ENCODE measurements at regions not wholly inside any gene's neighbourhood (a gene's known extent, or its start where the extent isn't known, plus 50 kb on each side); places are given as distances from the start of the nearest gene placed in this dataset.
A peak's percentile ranks its signal among the peaks of the same experiment; 100 is the strongest.

GRCh38 chr2:128692895-128693742, 374.5 kb upstream of the HS6ST1 start:
- WGBS: 93% methylated on average over 15 of the region's 15 CpGs
- Histone ChIP-seq H3K27me3 (ENCODE audit: control insufficient read depth in 2 of 2, insufficient read depth in 1 of 2, low read length in 1 of 2) (no peaks in the 10 kb centered on the region), H3K4me1 (ENCODE audit: control insufficient read depth in 2 of 2, insufficient read depth in 2 of 2, low read length in 2 of 2) (peaks cover 4 to 30% of the 10 kb centered on the region in 2 donors), H3K36me3 (ENCODE audit: control insufficient read depth in 2 of 2, insufficient read depth in 2 of 2, low read length in 1 of 2) (no peaks in the 10 kb centered on the region), H3K27ac (ENCODE audit: low read depth in 1 of 2, low read length in 1 of 2) (no peak overlapping the region), H3K4me3 (ENCODE audit: low read length in 2 of 2) (no peak overlapping the region), H3K9me3 (ENCODE audit: control insufficient read depth in 2 of 2, insufficient read depth in 1 of 2, low read length in 1 of 2) (no peaks in the 10 kb centered on the region)
- DNase-seq (ENCODE audit: low read depth in 6 of 9, low spot score in 9 of 9): no peak

- WGBS: 82% methylated on average over 7 of the region's 7 CpGs
- H3K4me1 ChIP-seq (ENCODE audit: control insufficient read depth in 2 of 2, insufficient read depth in 2 of 2, low read length in 2 of 2): peaks cover 4 to 26% of the 10 kb centered on the region in 2 donors
- H3K4me3 ChIP-seq (ENCODE audit: low read length in 2 of 2): no peak overlapping the region
- H3K36me3 ChIP-seq (ENCODE audit: control insufficient read depth in 2 of 2, insufficient read depth in 2 of 2, low read length in 1 of 2): no peaks in the 10 kb centered on the region
- H3K27me3 ChIP-seq (ENCODE audit: control insufficient read depth in 2 of 2, insufficient read depth in 1 of 2, low read length in 1 of 2): no peaks in the 10 kb centered on the region
- DNase-seq (ENCODE audit: low read depth in 6 of 9, low spot score in 9 of 9): no peak
- no peak overlapping the region for H3K27ac ChIP-seq (ENCODE audit: low read depth in 1 of 2, low read length in 1 of 2)
- no peaks in the 10 kb centered on the region for H3K9me3 ChIP-seq (ENCODE audit: control insufficient read depth in 2 of 2, insufficient read depth in 1 of 2, low read length in 1 of 2)
Observed at GRCh38 chr2:128693743-128694029, 375.0 kb upstream of the HS6ST1 start.

GRCh38 chr2:128695646-128696220, 377.1 kb upstream of the HS6ST1 start:
- H3K9me3 ChIP-seq (ENCODE audit: control insufficient read depth in 2 of 2, insufficient read depth in 1 of 2, low read length in 1 of 2): no peaks in the 10 kb centered on the region
- H3K27ac ChIP-seq (ENCODE audit: low read depth in 1 of 2, low read length in 1 of 2): no peak overlapping the region
- no peak for DNase-seq (ENCODE audit: low read depth in 6 of 9, low spot score in 9 of 9)
- no peaks in the 10 kb centered on the region for H3K36me3 ChIP-seq (ENCODE audit: control insufficient read depth in 2 of 2, insufficient read depth in 2 of 2, low read length in 1 of 2)
- no peak overlapping the region for H3K4me3 ChIP-seq (ENCODE audit: low read length in 2 of 2)
- H3K27me3 ChIP-seq (ENCODE audit: control insufficient read depth in 2 of 2, insufficient read depth in 1 of 2, low read length in 1 of 2): no peaks in the 10 kb centered on the region
- H3K4me1 ChIP-seq (ENCODE audit: control insufficient read depth in 2 of 2, insufficient read depth in 2 of 2, low read length in 2 of 2): peaks cover 0 to 6% of the 10 kb centered on the region in 2 donors
- 93% methylated on average over 8 of the region's 8 CpGs for WGBS

- peaks cover 0 to 5% of the 10 kb centered on the region in 2 donors for H3K4me1 ChIP-seq (ENCODE audit: control insufficient read depth in 2 of 2, insufficient read depth in 2 of 2, low read length in 2 of 2)
- no peaks in the 10 kb centered on the region for H3K9me3 ChIP-seq (ENCODE audit: control insufficient read depth in 2 of 2, insufficient read depth in 1 of 2, low read length in 1 of 2)
- WGBS: 97% methylated on average over 6 of the region's 6 CpGs
- no peak for DNase-seq (ENCODE audit: low read depth in 6 of 9, low spot score in 9 of 9)
- H3K36me3 ChIP-seq (ENCODE audit: control insufficient read depth in 2 of 2, insufficient read depth in 2 of 2, low read length in 1 of 2): no peaks in the 10 kb centered on the region
- no peak overlapping the region for H3K27ac ChIP-seq (ENCODE audit: low read depth in 1 of 2, low read length in 1 of 2)
- no peak overlapping the region for H3K4me3 ChIP-seq (ENCODE audit: low read length in 2 of 2)
- H3K27me3 ChIP-seq (ENCODE audit: control insufficient read depth in 2 of 2, insufficient read depth in 1 of 2, low read length in 1 of 2): no peaks in the 10 kb centered on the region
Observed at GRCh38 chr2:128696421-128696820, 377.8 kb upstream of the HS6ST1 start.

GRCh38 chr2:128701418-128701817, 382.8 kb upstream of the HS6ST1 start:
- Histone ChIP-seq H3K27me3 (ENCODE audit: control insufficient read depth in 2 of 2, insufficient read depth in 1 of 2, low read length in 1 of 2) (no peaks in the 10 kb centered on the region), H3K4me1 (ENCODE audit: control insufficient read depth in 2 of 2, insufficient read depth in 2 of 2, low read length in 2 of 2) (peaks cover 0 to under 1% of the 10 kb centered on the region in 2 donors), H3K4me3 (ENCODE audit: low read length in 2 of 2) (no peak overlapping the region), H3K27ac (ENCODE audit: low read depth in 1 of 2, low read length in 1 of 2) (no peak overlapping the region), H3K9me3 (ENCODE audit: control insufficient read depth in 2 of 2, insufficient read depth in 1 of 2, low read length in 1 of 2) (peaks cover 0 to 6% of the 10 kb centered on the region in 2 donors), H3K36me3 (ENCODE audit: control insufficient read depth in 2 of 2, insufficient read depth in 2 of 2, low read length in 1 of 2) (no peaks in the 10 kb centered on the region)
- 98% methylated on average over 2 of the region's 2 CpGs for WGBS
- DNase-seq (ENCODE audit: low read depth in 6 of 9, low spot score in 9 of 9): no peak

- Histone ChIP-seq H3K9me3 (ENCODE audit: control insufficient read depth in 2 of 2, insufficient read depth in 1 of 2, low read length in 1 of 2) (peaks cover 3 to 15% of the 10 kb centered on the region in 2 donors), H3K27ac (ENCODE audit: low read depth in 1 of 2, low read length in 1 of 2) (no peak overlapping the region), H3K36me3 (ENCODE audit: control insufficient read depth in 2 of 2, insufficient read depth in 2 of 2, low read length in 1 of 2) (no peaks in the 10 kb centered on the region), H3K4me1 (ENCODE audit: control insufficient read depth in 2 of 2, insufficient read depth in 2 of 2, low read length in 2 of 2) (no peaks in the 10 kb centered on the region), H3K4me3 (ENCODE audit: low read length in 2 of 2) (no peak overlapping the region), H3K27me3 (ENCODE audit: control insufficient read depth in 2 of 2, insufficient read depth in 1 of 2, low read length in 1 of 2) (no peaks in the 10 kb centered on the region)
- 91% methylated on average over 1 of the region's 1 CpG for WGBS
- DNase-seq (ENCODE audit: low read depth in 6 of 9, low spot score in 9 of 9): no peak
Observed at GRCh38 chr2:128702616-128703015, 383.9 kb upstream of the HS6ST1 start.

- no peak overlapping the region for H3K27ac ChIP-seq (ENCODE audit: low read depth in 1 of 2, low read length in 1 of 2)
- no peaks in the 10 kb centered on the region for H3K36me3 ChIP-seq (ENCODE audit: control insufficient read depth in 2 of 2, insufficient read depth in 2 of 2, low read length in 1 of 2)
- H3K4me3 ChIP-seq (ENCODE audit: low read length in 2 of 2): no peak overlapping the region
- peaks cover 5 to 12% of the 10 kb centered on the region in 2 donors for H3K4me1 ChIP-seq (ENCODE audit: control insufficient read depth in 2 of 2, insufficient read depth in 2 of 2, low read length in 2 of 2)
- peaks cover 5 to 28% of the 10 kb centered on the region in 2 donors for H3K9me3 ChIP-seq (ENCODE audit: control insufficient read depth in 2 of 2, insufficient read depth in 1 of 2, low read length in 1 of 2)
- no peaks in the 10 kb centered on the region for H3K27me3 ChIP-seq (ENCODE audit: control insufficient read depth in 2 of 2, insufficient read depth in 1 of 2, low read length in 1 of 2)
- no peak for DNase-seq (ENCODE audit: low read depth in 6 of 9, low spot score in 9 of 9)
Observed at GRCh38 chr2:128708106-128708816, 389.6 kb upstream of the HS6ST1 start.

GRCh38 chr2:128710242-128710641, 391.6 kb upstream of the HS6ST1 start:
- H3K27ac ChIP-seq (ENCODE audit: low read depth in 1 of 2, low read length in 1 of 2): peak overlapping the region in 1 of 2 donors; percentile 50

GRCh38 chr2:128710729-128711128, 392.1 kb upstream of the HS6ST1 start:
- Histone ChIP-seq H3K4me3 (ENCODE audit: low read length in 2 of 2) (no peak overlapping the region), H3K36me3 (ENCODE audit: control insufficient read depth in 2 of 2, insufficient read depth in 2 of 2, low read length in 1 of 2) (no peaks in the 10 kb centered on the region), H3K4me1 (ENCODE audit: control insufficient read depth in 2 of 2, insufficient read depth in 2 of 2, low read length in 2 of 2) (peaks cover 29 to 36% of the 10 kb centered on the region in 2 donors), H3K9me3 (ENCODE audit: control insufficient read depth in 2 of 2, insufficient read depth in 1 of 2, low read length in 1 of 2) (peaks cover 5 to 22% of the 10 kb centered on the region in 2 donors), H3K27me3 (ENCODE audit: control insufficient read depth in 2 of 2, insufficient read depth in 1 of 2, low read length in 1 of 2) (no peaks in the 10 kb centered on the region), H3K27ac (ENCODE audit: low read depth in 1 of 2, low read length in 1 of 2) (no peak overlapping the region)
- 50% methylated on average over 2 of the region's 2 CpGs for WGBS
- DNase-seq (ENCODE audit: low read depth in 6 of 9, low spot score in 9 of 9): peak in 1 of 9 donors; percentile 56

More at GRCh38 chr2:128710242-128710641, 391.6 kb upstream of the HS6ST1 start:
- H3K4me1 ChIP-seq (ENCODE audit: control insufficient read depth in 2 of 2, insufficient read depth in 2 of 2, low read length in 2 of 2): peaks cover 24 to 31% of the 10 kb centered on the region in 2 donors
- no peak for DNase-seq (ENCODE audit: low read depth in 6 of 9, low spot score in 9 of 9)
- H3K4me3 ChIP-seq (ENCODE audit: low read length in 2 of 2): no peak overlapping the region
- H3K9me3 ChIP-seq (ENCODE audit: control insufficient read depth in 2 of 2, insufficient read depth in 1 of 2, low read length in 1 of 2): peaks cover 5 to 22% of the 10 kb centered on the region in 2 donors
- no peaks in the 10 kb centered on the region for H3K27me3 ChIP-seq (ENCODE audit: control insufficient read depth in 2 of 2, insufficient read depth in 1 of 2, low read length in 1 of 2)
- WGBS: 93% methylated on average over 5 of the region's 5 CpGs
- no peaks in the 10 kb centered on the region for H3K36me3 ChIP-seq (ENCODE audit: control insufficient read depth in 2 of 2, insufficient read depth in 2 of 2, low read length in 1 of 2)

All from thymus (tissue), 11 donors.